Fibroblast of lung (primary cell): ENCODE measurements at regions not wholly inside any gene's neighbourhood (a gene's known extent, or its start where the extent isn't known, plus 50 kb on each side); places are given as distances from the start of the nearest gene placed in this dataset.

Source experiments
- EZH2 ChIP-seq: IDR thresholded peaks from 2 replicates; pipeline ENCODE4 v1.5.1; 2012; ENCODE audit warnings: low read length, control low read depth, mild to moderate bottlenecking; ENCODE audit errors: missing control alignments
- TF ChIP-seq, protein P1 (sequence below), 2 donors: IDR thresholded peaks in 1 of 2; conservative IDR thresholded peaks in 1 of 2; 1 replicate in 1 of 2; 2 replicates in 1 of 2; pipeline ENCODE4 v1.5.1; 2011 to 2012; ENCODE audit warnings: low read length in 2 of 2, control low read depth in 1 of 2, inconsistent platforms in 1 of 2, low read depth in 1 of 2, mild to moderate bottlenecking in 1 of 2

DNA sequence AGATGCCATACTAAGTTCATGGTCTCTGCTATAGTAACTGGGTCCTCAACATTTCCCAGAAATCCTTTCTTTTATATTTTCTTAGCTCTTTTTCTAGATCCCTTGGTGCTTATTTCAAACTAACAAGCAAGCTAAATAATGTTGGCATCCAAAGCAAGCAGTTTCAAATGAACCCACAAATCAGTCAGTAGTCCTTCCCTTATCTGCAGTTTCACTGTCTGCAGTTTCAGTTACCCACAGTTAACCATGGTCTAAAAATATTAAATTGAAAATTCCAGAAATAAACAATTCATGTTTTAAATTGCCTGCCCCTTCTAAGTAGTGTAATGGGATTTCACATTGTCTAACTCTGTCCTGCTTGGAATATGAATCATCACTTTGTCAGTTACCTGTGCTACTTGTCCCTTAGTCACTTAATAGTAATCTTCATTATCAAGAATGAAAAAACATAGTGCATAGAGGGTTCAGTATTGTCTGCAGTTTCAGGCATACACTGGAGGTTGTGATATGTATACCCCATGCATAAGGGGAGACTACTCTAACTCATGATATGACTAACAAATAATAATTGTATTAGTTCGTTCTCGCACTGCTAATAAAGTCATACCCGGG is 633.7 kb downstream of the MECOM start:
- TF ChIP-seq, protein P1, sequence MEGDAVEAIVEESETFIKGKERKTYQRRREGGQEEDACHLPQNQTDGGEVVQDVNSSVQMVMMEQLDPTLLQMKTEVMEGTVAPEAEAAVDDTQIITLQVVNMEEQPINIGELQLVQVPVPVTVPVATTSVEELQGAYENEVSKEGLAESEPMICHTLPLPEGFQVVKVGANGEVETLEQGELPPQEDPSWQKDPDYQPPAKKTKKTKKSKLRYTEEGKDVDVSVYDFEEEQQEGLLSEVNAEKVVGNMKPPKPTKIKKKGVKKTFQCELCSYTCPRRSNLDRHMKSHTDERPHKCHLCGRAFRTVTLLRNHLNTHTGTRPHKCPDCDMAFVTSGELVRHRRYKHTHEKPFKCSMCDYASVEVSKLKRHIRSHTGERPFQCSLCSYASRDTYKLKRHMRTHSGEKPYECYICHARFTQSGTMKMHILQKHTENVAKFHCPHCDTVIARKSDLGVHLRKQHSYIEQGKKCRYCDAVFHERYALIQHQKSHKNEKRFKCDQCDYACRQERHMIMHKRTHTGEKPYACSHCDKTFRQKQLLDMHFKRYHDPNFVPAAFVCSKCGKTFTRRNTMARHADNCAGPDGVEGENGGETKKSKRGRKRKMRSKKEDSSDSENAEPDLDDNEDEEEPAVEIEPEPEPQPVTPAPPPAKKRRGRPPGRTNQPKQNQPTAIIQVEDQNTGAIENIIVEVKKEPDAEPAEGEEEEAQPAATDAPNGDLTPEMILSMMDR (conservative IDR thresholded peaks at IDR 0.05 in 1 of 2, IDR thresholded peaks at IDR 0.05 in 1 of 2; ENCODE audit: low read depth in 1 of 2, low read length in 2 of 2) = no peak
- no peak for TF ChIP-seq EZH2
